ENCODE measurements at regions not wholly inside any gene's neighbourhood (a gene's known extent, or its start where the extent isn't known, plus 50 kb on each side); places are given as distances from the start of the nearest gene placed in this dataset.

- Histone ChIP-seq H4K20me1 (ENCODE audit: insufficient read depth, low read length) (no peaks in the 10 kb centered on the region), H3K4me1 (ENCODE audit: insufficient read depth, low read length) (peaks cover 26% of the 10 kb centered on the region), H3K27me3 (ENCODE audit: control insufficient read depth in 1 of 2, insufficient read depth in 2 of 2, low read length in 2 of 2) (no peaks in the 10 kb centered on the region), H3K36me3 (replicated peaks in 1 of 2; ENCODE audit: control insufficient read depth in 1 of 2, insufficient read depth in 2 of 2, low read length in 2 of 2) (no peaks in the 10 kb centered on the region), H3K4me3 (replicated peaks in 1 of 3; ENCODE audit: insufficient read depth in 1 of 3, low read depth in 2 of 3, low read length in 3 of 3) (no peak overlapping the region), H3K9me3 (ENCODE audit: low read length) (no peaks in the 10 kb centered on the region), H3K4me2 (ENCODE audit: low read depth, low read length) (no peak overlapping the region), H3K27ac (ENCODE audit: extremely low read length, insufficient read depth, low read length) (no peak overlapping the region), H3K79me2 (ENCODE audit: insufficient read depth, low read length) (no peaks in the 10 kb centered on the region), H3K9ac (ENCODE audit: insufficient read depth, low read depth, low read length) (no peak overlapping the region), H2AFZ (ENCODE audit: low read length) (no peak overlapping the region)
- WGBS (ENCODE audit: low lambda C conversion rate), result 79% methylated on average over 3 of the region's 3 CpGs
- POLR2A ChIA-PET, result no interaction called here
- intact Hi-C loops (cut with micrococcal nuclease; ENCODE audit: unreplicated experiment) (loop anchor here (10.0 kb wide), 2 partner anchors 121 to 299 kb away; partner anchors contain the start of gene TBL1XR1), in situ Hi-C loops (cut with HindIII; ENCODE audit: extremely low pct_ligation_motif_present, low pct_unique_long_range_greater_than_20kb) (no loop called here)
- FAIRE-seq (no peak), ATAC-seq (no peak), DNase-seq (ENCODE audit: low spot score) (no peak)
- BruUV-seq (replicated peaks), result no TSS peak
- CTCF ChIA-PET (ENCODE audit: low intra/inter-chr PET ratio, low total read pairs), result no interaction called here
- TF ChIP-seq HNRNPH1 (optimal IDR thresholded peaks at IDR 0.05; ENCODE audit: low read depth, low read length) (no peak), ZNF619 (CRISPR knock-in tag; IDR thresholded peaks at IDR 0.05) (no peak), TOE1 (CRISPR knock-in tag; IDR thresholded peaks at IDR 0.05) (no peak), ZBTB34 (CRISPR knock-in tag; IDR thresholded peaks at IDR 0.05) (no peak), TFDP2 (CRISPR knock-in tag; IDR thresholded peaks at IDR 0.05) (no peak), ZNF546 (CRISPR knock-in tag; conservative IDR thresholded peaks at IDR 0.05) (no peak), ZNF329 (CRISPR knock-in tag; IDR thresholded peaks at IDR 0.05; ENCODE audit: low read depth) (no peak), AGO2 (optimal IDR thresholded peaks at IDR 0.05; ENCODE audit: low read depth, low read length) (no peak), HMGXB4 (CRISPR knock-in tag; IDR thresholded peaks at IDR 0.05; ENCODE audit: borderline replicate concordance in 1 of 2, low read depth in 1 of 2) (no peak), IRX3 (CRISPR knock-in tag; IDR thresholded peaks at IDR 0.05; ENCODE audit: borderline replicate concordance, low read depth) (no peak), PHF20 (CRISPR knock-in tag; IDR thresholded peaks at IDR 0.05) (no peak), CBX1 (IDR thresholded peaks at IDR 0.05; ENCODE audit: low read depth) (no peak), ZMAT3 (CRISPR knock-in tag; conservative IDR thresholded peaks at IDR 0.05) (no peak), REST (IDR thresholded peaks at IDR 0.05; ENCODE audit: borderline replicate concordance in 1 of 2, low read depth in 1 of 2, low read length in 2 of 2) (no peak), HOMEZ (CRISPR knock-in tag; IDR thresholded peaks at IDR 0.05; ENCODE audit: low read depth) (no peak)
Observed at GRCh38 chr3:177494216-177494615, 296.9 kb upstream of the TBL1XR1 start.
